Coronary artery (tissue), 2 donors: ENCODE measurements at regions not wholly inside any gene's neighbourhood (a gene's known extent, or its start where the extent isn't known, plus 50 kb on each side); places are given as distances from the start of the nearest gene placed in this dataset.

Experiments used
- DNase-seq: peaks from one replicate; pipeline ENCODE4 v3.0.0-alpha.2; 2017; ENCODE audit warnings: low spot score
- H3K27ac ChIP-seq, 2 donors: fragments of 200-600 bp; sonication (generic); one replicate each; pipeline ENCODE4 v1.5.1; 2016 to 2019
- H3K4me3 ChIP-seq: fragments of 200-600 bp; sonication (generic); 2 replicates; pipeline ENCODE4 v1.5.1; 2016; ENCODE audit warnings: mild to moderate bottlenecking, moderate library complexity
- TF ChIP-seq, protein P1 (sequence below): fragments of 200-600 bp; sonication (generic); IDR thresholded peaks from one replicate; pipeline ENCODE4 v1.5.1; 2019; ENCODE audit warnings: antibody characterized with exemption

DNA sequence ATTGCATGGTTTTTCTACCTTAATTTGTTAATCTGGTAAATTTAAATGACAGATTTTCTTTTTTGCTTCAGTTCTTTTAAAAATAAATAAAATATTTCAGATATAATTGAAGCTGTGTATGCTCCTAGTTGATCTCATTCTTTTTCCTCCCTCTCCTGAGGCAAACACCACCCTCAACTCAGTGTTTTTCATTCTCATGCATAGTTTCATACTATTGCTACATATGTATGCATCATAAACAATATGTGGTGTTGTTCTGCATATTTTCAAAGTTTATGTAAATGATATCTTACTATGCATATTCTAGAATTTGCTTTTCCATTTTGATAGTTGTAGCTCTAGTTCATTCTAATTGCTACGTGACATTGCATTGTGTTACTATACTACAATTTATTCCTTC is 257.2 kb upstream of the POU3F1 start:
- Histone ChIP-seq H3K27ac (no peak overlapping the region), H3K4me3 (no peak overlapping the region)
- TF ChIP-seq, protein P1, sequence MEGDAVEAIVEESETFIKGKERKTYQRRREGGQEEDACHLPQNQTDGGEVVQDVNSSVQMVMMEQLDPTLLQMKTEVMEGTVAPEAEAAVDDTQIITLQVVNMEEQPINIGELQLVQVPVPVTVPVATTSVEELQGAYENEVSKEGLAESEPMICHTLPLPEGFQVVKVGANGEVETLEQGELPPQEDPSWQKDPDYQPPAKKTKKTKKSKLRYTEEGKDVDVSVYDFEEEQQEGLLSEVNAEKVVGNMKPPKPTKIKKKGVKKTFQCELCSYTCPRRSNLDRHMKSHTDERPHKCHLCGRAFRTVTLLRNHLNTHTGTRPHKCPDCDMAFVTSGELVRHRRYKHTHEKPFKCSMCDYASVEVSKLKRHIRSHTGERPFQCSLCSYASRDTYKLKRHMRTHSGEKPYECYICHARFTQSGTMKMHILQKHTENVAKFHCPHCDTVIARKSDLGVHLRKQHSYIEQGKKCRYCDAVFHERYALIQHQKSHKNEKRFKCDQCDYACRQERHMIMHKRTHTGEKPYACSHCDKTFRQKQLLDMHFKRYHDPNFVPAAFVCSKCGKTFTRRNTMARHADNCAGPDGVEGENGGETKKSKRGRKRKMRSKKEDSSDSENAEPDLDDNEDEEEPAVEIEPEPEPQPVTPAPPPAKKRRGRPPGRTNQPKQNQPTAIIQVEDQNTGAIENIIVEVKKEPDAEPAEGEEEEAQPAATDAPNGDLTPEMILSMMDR = no peak
- DNase-seq = no peak

DNA sequence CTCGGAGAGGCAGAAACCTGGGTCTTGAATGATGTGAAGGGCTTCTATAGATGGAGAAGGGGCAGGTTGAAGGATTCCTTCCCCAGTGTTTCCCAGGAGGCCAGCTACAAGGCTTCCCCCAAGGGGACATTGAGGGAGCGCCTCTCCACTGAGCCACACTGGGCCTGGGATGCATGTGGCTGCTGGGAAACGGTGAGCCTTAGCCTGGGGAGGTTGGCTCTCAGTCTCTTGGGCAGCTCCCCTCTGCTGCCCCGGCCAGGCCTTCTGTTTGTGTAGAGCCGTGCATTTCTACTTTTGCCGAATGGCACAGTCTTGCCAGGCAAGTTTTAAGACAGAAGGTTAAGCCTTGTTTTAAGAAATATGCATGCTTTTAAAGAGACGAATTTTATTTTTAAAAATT is 254.4 kb upstream of the POU3F1 start:
- no peak for DNase-seq

DNA sequence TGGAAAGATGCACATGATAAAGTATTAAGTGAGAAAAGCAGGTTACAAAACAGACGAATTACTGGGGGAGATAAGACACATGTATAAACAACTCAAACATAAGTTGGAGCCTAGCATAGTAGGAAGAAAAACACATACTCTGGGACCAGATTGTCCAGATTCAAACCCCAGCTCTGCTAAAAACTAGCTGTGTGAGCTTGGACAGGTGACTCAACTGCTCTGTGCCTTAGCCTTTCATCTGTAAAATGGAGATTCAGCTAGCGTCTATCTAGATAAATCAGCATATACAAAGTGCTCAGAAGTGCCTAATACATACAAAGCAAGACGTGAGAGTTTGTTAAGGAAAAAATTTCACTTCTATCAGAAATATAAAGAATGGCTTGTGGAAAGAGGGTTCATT is 254.0 kb upstream of the POU3F1 start:
- DNase-seq = no peak
- Histone ChIP-seq H3K4me3 (no peak overlapping the region), H3K27ac (no peak overlapping the region)
- TF ChIP-seq, protein P1 = no peak

More for the DNA sequence above, 254.4 kb upstream of the POU3F1 start:
- Histone ChIP-seq H3K4me3 (no peak overlapping the region), H3K27ac (no peak overlapping the region)
- TF ChIP-seq, protein P1 = no peak

DNA sequence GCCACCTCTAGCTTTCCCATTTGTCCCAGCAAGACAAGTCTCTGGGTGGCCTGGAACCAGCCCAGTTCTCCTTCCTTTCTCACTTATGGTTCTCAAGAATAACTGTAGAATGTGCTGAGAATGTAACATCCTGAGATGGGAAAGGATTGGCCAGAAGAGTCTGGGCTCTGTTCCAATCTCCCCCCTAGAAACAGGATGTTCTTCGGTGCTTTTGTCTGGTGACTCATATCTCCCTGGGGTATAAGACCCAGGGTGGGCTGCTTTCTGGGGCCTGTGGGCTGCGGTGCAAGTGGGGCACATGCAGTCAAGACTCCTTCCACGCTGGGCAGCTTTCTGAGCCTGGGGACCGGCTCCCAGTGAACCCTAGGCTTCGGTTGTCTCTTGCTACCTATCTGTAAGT is 251.2 kb upstream of the POU3F1 start:
- Histone ChIP-seq H3K27ac (no peak overlapping the region), H3K4me3 (no peak overlapping the region)
- TF ChIP-seq, protein P1 = no peak
- DNase-seq = no peak

DNA sequence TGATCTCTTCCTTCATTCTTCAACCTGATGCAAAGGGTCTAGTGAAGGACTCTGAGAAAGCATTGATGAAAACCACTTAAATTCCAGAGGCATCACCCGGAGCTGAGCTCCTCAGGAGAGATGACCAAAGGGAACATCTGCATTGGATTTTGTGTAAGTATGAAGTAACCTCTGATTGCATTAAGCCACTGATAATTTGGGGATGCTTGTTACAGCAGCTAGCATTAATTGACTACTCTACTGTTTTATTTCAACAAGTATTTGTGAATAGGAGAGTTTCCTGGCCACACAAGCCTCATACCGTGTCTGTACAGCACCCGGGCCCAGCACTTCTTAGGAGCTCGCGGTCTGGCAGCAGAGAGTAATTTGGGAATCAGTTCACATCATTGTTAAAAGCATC is 250.7 kb upstream of the POU3F1 start:
- no peak for DNase-seq
- TF ChIP-seq, protein P1 = no peak
- H3K4me3 ChIP-seq = no peak overlapping the region
- no peak overlapping the region for H3K27ac ChIP-seq

DNA sequence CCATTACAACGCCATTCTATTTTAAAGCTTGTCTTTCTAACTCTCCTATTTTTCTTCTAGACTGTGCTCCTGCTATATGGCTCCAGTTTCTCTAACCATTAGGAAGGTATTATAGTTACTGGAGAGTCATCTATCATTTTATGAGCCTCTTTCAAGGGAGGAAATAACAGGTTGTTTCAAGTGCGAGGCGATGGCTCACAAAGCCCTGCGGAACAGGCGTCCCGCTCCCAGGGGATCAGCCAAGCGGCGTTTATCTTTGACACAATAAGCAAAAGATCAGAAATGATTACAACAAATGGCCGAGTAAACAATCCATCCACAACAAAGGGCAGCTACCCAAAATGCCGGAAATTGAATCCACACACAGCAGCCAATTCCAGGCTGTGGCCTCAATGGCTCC is 249.5 kb upstream of the POU3F1 start:
- no peak overlapping the region for H3K27ac ChIP-seq
- DNase-seq = no peak
- TF ChIP-seq, protein P1 = no peak

DNA sequence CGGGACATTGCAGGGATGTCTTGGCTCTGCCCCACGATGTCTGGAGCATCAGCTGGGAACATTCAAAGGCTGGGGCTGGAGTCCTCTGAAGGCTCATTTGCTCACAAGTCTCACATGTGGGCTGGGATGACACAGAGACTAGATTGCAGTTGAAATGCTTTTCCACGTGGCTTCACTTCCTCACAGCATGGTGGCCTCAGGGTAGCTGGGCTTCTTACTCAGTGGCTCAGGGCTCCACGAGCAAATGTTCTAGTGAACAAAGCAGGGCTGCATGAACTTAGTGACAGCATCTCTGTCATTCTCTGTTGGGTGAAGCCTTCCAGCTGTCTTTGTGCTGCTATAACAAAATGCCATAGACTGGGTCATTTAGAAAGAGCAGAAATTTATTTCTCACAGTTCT is 247.0 kb upstream of the POU3F1 start:
- no peak for DNase-seq
- H3K4me3 ChIP-seq = no peak overlapping the region
- no peak overlapping the region for H3K27ac ChIP-seq
- TF ChIP-seq, protein P1 = no peak

More for the DNA sequence above, 249.5 kb upstream of the POU3F1 start:
- H3K4me3 ChIP-seq = no peak overlapping the region
